ENCODE measurements at regions not wholly inside any gene's neighbourhood (a gene's known extent, or its start where the extent isn't known, plus 50 kb on each side); places are given as distances from the start of the nearest gene placed in this dataset.

DNA sequence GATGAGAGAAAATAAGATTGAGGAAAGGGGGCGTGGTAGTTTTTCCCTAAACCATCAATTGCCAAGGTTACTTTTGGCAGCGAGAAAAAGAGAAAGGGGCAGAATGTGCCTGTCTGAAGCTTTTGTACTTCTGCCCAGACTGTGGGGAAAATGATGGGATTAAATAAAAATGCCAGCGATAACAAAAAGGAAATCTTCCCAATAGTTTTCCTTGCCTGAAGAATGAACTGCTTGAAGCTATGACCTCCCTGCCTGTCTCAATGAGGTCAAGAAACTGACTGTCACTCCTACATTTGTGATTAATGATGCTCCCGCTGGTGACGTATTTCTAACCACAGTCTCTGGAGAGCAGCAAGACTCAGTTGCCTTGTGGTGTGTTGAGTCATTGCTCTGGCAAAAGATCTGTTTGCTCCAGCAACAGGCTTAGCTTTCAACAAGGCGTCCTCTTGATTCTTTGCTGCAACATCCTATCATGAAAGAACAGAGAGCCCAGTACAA lies 1051.5 kb downstream of the DIAPH3 start:
- TF ChIP-seq, protein P1, sequence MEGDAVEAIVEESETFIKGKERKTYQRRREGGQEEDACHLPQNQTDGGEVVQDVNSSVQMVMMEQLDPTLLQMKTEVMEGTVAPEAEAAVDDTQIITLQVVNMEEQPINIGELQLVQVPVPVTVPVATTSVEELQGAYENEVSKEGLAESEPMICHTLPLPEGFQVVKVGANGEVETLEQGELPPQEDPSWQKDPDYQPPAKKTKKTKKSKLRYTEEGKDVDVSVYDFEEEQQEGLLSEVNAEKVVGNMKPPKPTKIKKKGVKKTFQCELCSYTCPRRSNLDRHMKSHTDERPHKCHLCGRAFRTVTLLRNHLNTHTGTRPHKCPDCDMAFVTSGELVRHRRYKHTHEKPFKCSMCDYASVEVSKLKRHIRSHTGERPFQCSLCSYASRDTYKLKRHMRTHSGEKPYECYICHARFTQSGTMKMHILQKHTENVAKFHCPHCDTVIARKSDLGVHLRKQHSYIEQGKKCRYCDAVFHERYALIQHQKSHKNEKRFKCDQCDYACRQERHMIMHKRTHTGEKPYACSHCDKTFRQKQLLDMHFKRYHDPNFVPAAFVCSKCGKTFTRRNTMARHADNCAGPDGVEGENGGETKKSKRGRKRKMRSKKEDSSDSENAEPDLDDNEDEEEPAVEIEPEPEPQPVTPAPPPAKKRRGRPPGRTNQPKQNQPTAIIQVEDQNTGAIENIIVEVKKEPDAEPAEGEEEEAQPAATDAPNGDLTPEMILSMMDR (IDR thresholded peaks at IDR 0.05): no peak
- TF ChIP-seq POLR2A (IDR thresholded peaks at IDR 0.05): no peak
